GM12891 (cell line): ENCODE measurements at regions not wholly inside any gene's neighbourhood (a gene's known extent, or its start where the extent isn't known, plus 50 kb on each side); places are given as distances from the start of the nearest gene placed in this dataset.

Experiments
- POLR2A ChIP-seq: IDR thresholded peaks from 2 replicates; pipeline ENCODE4 v1.6.1; 2011; ENCODE audit warnings: low read depth, low read length, control low read depth
- POLR2AphosphoS5 ChIP-seq: IDR thresholded peaks from 2 replicates; pipeline ENCODE4 v1.6.1; 2011; ENCODE audit warnings: low read depth, low read length, control low read depth
- POU2F2 ChIP-seq: IDR thresholded peaks from 2 replicates; pipeline ENCODE4 v1.6.1; 2011; ENCODE audit warnings: low read depth, mild to moderate bottlenecking, control low read depth, low read length, moderate library complexity
- SPI1 ChIP-seq: IDR thresholded peaks from 2 replicates; pipeline ENCODE4 v1.6.1; 2011; ENCODE audit warnings: low read depth, low read length, control low read depth
- TAF1 ChIP-seq: IDR thresholded peaks from 2 replicates; pipeline ENCODE4 v1.6.1; 2011; ENCODE audit warnings: low read depth, low read length, control low read depth

DNA sequence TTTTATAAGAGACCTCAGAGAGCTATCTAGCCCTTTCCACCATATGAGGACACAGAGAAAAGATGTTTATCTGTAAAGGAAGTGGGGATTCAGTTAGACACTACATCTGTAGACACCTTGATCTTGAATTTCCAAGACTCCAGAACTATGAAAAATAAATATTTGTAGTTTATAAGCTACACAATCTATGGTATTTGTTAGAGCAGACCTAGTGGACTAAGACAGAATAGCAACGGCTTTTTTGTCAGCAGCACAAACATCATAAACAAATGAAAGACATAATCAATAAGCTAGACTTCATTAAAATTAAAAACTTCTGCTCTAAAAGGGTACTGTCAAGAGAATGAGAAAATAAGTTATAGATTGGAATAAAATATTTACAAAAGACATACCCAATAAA is 810.1 kb downstream of the FSCB start:
- TF ChIP-seq POLR2A (no peak), POLR2AphosphoS5 (no peak), POU2F2 (no peak), SPI1 (no peak), TAF1 (no peak)
